Chondrocyte (in vitro differentiated cells): ENCODE measurements at regions not wholly inside any gene's neighbourhood (a gene's known extent, or its start where the extent isn't known, plus 50 kb on each side); places are given as distances from the start of the nearest gene placed in this dataset.

ENCODE experiments used
- DNase-seq: peaks from one replicate; pipeline ENCODE4 v3.0.0; 2021; ENCODE audit warnings: mixed read lengths, low spot score
- H3K27ac Mint-ChIP-seq: one replicate; pipeline ENCODE4 v1.8.0; 2021; ENCODE audit warnings: mild to moderate bottlenecking, moderate library complexity, mixed read lengths; ENCODE audit not compliant: unreplicated experiment
- H3K27me3 Mint-ChIP-seq: 2 replicates; pipeline ENCODE4 v1.8.0; 2021; ENCODE audit warnings: low read depth, mixed read lengths
- H3K36me3 Mint-ChIP-seq: 2 replicates; pipeline ENCODE4 v1.8.0; 2021; ENCODE audit warnings: low read depth, mixed read lengths
- H3K4me1 Mint-ChIP-seq: 2 replicates; pipeline ENCODE4 v1.8.0; 2021; ENCODE audit warnings: low read depth, mild to moderate bottlenecking, mixed read lengths
- H3K4me3 Mint-ChIP-seq: one replicate; pipeline ENCODE4 v1.8.0; 2021; ENCODE audit warnings: mild to moderate bottlenecking, moderate library complexity, mixed read lengths; ENCODE audit not compliant: unreplicated experiment
- H3K9me3 Mint-ChIP-seq: 2 replicates; pipeline ENCODE4 v1.8.0; 2021; ENCODE audit warnings: low read depth, mixed read lengths
- TF ChIP-seq, protein P1 (sequence below): fragments of 200-600 bp; sonication (generic); IDR thresholded peaks from 2 replicates; pipeline ENCODE4 v1.5.0; 2021; ENCODE audit warnings: antibody characterized with exemption, mild to moderate bottlenecking, moderate library complexity

DNA sequence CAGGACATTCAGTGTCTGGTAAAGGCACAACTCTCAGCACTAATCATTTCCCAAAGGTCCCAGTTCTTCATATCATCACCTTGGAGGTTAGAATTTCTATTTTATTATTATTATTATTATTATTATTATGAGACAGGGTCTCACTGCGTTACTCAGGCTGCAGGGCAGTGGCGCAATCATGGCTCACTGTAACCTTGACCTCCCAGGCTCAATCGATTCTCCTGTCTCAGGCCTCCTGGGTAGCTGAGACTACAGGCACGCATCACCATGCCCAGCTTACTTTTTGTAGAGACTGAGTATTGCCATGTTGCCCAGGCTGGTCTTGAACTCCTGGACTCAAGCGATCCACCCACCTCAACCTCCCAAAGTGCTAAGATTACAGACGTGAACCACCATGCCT is 91.8 kb upstream of the DOCK1 start:
- Mint-ChIP-seq H3K27me3 (peaks cover 19% of the 10 kb centered on the region), H3K36me3 (peaks cover 3% of the 10 kb centered on the region), H3K9me3 (peaks cover 16% of the 10 kb centered on the region), H3K4me1 (no peaks in the 10 kb centered on the region), H3K4me3 (no peak overlapping the region), H3K27ac (no peak overlapping the region)
- TF ChIP-seq, protein P1, sequence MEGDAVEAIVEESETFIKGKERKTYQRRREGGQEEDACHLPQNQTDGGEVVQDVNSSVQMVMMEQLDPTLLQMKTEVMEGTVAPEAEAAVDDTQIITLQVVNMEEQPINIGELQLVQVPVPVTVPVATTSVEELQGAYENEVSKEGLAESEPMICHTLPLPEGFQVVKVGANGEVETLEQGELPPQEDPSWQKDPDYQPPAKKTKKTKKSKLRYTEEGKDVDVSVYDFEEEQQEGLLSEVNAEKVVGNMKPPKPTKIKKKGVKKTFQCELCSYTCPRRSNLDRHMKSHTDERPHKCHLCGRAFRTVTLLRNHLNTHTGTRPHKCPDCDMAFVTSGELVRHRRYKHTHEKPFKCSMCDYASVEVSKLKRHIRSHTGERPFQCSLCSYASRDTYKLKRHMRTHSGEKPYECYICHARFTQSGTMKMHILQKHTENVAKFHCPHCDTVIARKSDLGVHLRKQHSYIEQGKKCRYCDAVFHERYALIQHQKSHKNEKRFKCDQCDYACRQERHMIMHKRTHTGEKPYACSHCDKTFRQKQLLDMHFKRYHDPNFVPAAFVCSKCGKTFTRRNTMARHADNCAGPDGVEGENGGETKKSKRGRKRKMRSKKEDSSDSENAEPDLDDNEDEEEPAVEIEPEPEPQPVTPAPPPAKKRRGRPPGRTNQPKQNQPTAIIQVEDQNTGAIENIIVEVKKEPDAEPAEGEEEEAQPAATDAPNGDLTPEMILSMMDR = no peak
- DNase-seq = no peak

DNA sequence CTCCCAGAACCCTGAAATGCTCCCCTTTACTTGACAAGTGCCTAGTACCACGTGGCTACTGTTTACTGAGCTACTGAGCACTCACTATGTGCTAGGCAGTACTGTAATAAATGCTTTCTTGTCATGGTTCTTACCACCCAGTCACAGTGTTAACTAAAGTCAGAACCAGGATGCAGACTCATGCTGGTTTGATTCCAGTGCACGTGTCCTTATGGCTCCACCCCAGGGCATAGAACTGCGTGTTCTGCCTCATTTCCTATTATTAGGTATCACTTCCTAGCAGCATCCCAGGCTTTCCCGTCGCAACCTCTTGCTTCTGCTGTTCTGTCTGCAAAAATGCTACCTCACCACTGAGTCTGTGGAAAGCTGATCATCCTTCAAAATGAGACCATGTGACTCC is 71.7 kb upstream of the DOCK1 start:
- peaks cover 42% of the 10 kb centered on the region for H3K27me3 Mint-ChIP-seq
- TF ChIP-seq, protein P1 = no peak
- no peaks in the 10 kb centered on the region for H3K4me1 Mint-ChIP-seq
- H3K9me3 Mint-ChIP-seq = peaks cover 7% of the 10 kb centered on the region
- DNase-seq = no peak
- H3K27ac Mint-ChIP-seq = no peak overlapping the region
- H3K4me3 Mint-ChIP-seq = no peak overlapping the region
- H3K36me3 Mint-ChIP-seq = no peaks in the 10 kb centered on the region

DNA sequence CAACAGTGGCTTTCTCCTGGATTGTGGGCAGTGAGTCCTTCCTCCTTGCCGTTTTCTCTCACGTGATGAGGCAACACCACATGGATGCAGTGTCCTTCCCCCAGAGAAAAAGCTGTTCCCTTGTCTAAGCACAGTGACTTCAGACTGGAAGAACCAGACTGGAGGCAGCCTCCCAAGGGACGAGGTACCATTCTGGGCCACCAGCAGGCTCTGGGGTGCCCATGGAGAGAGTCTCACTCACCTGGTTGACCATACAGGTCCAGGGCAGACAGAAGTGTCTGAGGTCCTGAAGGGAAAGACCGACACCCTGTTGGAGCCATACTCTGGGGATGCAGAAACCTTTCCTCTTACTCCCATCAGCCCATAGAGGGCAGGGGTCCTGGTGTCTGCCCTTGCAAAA is 69.2 kb upstream of the DOCK1 start:
- no peaks in the 10 kb centered on the region for H3K4me1 Mint-ChIP-seq
- no peak overlapping the region for H3K4me3 Mint-ChIP-seq
- H3K9me3 Mint-ChIP-seq = no peaks in the 10 kb centered on the region
- no peak overlapping the region for H3K27ac Mint-ChIP-seq
- TF ChIP-seq, protein P1 = no peak
- no peaks in the 10 kb centered on the region for H3K36me3 Mint-ChIP-seq
- no peak for DNase-seq
- peaks cover 29% of the 10 kb centered on the region for H3K27me3 Mint-ChIP-seq

DNA sequence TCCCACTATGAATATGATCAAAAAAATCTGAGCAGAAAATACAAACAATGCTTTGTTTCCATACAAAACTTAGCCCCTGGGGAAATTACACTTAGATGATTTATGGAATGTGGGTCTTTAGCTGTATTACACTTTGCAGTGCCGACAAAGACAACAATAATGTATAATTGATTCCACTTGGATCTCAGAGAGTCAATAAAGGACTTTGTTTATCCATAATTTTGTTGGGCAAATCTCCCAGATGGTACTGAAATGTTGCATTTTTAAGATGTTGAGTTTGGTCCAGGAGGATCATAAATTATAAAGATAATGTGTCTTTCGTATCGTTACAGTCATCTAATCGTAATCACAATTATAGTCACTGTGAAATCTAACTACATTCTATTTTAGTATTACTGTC is 66.9 kb upstream of the DOCK1 start:
- Mint-ChIP-seq H3K36me3 (no peaks in the 10 kb centered on the region), H3K9me3 (no peaks in the 10 kb centered on the region), H3K27ac (no peak overlapping the region), H3K4me3 (no peak overlapping the region), H3K27me3 (peaks cover 18% of the 10 kb centered on the region), H3K4me1 (peaks cover 5% of the 10 kb centered on the region)
- no peak for DNase-seq
- TF ChIP-seq, protein P1 = no peak

DNA sequence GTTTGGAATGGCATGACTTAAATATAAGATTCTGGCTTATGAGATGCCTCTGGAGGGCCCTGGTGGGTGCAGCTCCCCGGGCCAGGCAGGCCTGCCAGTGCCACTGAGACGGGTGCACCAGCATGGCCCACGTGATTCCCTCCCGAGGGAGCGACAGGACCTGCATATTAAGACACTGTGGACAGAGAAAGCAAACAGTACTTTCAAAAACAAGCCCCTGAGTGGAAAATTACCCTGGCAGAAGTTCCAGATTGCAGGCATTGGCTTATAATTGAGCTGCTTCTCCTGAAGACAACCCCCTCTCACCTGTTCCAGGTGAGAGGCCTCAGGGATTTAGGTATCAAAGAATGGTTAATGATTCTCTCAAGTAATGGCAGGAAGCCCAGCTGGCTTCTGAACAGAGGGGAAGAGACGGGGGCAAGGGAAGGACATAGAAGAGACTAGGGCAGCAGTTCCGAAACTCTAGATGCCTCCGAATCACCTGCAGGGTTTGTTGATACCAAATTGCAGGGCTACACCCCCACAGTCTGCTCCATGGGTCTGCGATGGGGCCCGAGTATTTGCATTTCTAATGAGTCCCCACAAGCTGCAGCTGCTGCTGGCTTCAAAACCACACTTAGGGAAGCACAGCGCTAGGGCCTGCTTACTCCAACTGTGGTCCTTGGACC is 66.0 kb upstream of the DOCK1 start:
- Mint-ChIP-seq H3K36me3 (no peaks in the 10 kb centered on the region), H3K4me3 (no peak overlapping the region), H3K27ac (no peak overlapping the region), H3K9me3 (no peaks in the 10 kb centered on the region), H3K27me3 (peaks cover 15% of the 10 kb centered on the region), H3K4me1 (peaks cover 5% of the 10 kb centered on the region)
- TF ChIP-seq, protein P1 = no peak
- DNase-seq = no peak
